GM20000 (cell line): ENCODE measurements at regions not wholly inside any gene's neighbourhood (a gene's known extent, or its start where the extent isn't known, plus 50 kb on each side); places are given as distances from the start of the nearest gene placed in this dataset.
"Not testable (repeated sequence)": the region's sequence is repeated elsewhere in the genome, so short reads cannot be mapped to it uniquely, and the experiment has no call there.

Experiments
- DNase-seq: peaks from one replicate; pipeline ENCODE4 v3.0.0; 2012; ENCODE audit warnings: low spot score
- TF ChIP-seq, protein P1 (sequence below): IDR thresholded peaks from 2 replicates; pipeline ENCODE4 v1.5.1; 2012; ENCODE audit warnings: mild to moderate bottlenecking, control low read depth; ENCODE audit errors: extremely low read depth, missing control alignments

DNA sequence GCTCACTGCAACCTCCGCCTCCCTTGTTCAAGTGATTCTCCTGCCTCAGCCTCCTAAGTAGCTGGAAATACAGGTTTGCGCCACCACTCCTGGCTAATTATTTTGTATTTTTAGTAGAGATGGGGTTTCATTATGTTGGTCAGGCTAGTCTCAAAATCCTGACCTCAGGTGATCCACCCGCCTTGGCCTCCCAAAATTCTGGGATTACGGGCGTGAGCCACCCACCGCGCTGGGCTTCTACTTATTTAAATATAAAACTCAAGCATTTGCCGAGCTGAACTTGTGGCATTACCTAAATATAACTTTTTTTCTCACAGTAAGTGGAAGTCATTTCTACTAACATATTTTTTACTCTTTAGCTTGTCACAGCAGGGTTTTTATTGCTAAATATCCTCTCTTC is 1356.3 kb upstream of the ACO1 start:
- no peak for DNase-seq
- TF ChIP-seq, protein P1, sequence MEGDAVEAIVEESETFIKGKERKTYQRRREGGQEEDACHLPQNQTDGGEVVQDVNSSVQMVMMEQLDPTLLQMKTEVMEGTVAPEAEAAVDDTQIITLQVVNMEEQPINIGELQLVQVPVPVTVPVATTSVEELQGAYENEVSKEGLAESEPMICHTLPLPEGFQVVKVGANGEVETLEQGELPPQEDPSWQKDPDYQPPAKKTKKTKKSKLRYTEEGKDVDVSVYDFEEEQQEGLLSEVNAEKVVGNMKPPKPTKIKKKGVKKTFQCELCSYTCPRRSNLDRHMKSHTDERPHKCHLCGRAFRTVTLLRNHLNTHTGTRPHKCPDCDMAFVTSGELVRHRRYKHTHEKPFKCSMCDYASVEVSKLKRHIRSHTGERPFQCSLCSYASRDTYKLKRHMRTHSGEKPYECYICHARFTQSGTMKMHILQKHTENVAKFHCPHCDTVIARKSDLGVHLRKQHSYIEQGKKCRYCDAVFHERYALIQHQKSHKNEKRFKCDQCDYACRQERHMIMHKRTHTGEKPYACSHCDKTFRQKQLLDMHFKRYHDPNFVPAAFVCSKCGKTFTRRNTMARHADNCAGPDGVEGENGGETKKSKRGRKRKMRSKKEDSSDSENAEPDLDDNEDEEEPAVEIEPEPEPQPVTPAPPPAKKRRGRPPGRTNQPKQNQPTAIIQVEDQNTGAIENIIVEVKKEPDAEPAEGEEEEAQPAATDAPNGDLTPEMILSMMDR, result no peak

DNA sequence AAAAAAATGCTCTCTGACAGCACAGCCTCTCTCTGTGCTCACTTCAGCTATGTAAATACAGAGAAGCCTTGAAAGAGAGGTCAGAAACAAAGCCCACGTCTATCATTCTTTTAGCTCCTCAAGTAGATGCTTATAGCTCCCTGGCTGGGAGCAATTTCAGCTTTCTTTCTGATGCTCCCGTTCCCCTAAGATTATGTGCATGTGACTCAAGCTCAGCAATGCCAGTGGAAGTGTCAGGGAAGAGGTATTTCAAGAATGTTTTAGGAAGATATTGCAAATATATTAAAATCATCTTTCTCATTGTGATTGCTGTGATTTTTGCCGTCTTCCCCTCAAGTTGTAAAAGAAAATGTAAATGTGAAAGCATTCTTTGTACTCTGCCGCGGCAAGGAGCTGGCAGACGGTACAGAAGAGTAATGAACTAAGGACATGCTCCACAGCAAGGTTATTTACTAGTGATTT is 1353.7 kb upstream of the ACO1 start:
- TF ChIP-seq, protein P1, result no peak
- DNase-seq, result no peak

DNA sequence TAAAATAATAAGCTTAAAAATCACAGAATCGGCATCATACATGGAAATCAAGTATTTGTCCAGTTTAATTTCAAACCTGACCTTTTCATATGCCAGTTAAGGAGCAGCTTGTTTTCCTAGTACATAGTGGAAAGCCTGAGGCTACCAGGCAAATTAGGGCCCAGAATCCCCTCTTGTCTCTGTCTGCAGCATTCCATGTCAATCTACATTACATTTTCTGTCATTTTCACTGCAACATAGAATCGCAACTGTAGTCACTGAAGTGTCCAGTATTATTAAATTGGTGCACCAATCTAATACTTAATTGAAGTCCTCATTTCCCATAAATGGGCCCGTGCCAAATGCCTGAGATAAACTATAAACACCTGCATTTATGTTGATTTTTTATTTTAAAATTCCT is 1352.2 kb upstream of the ACO1 start:
- no peak for DNase-seq
- TF ChIP-seq, protein P1, result no peak

DNA sequence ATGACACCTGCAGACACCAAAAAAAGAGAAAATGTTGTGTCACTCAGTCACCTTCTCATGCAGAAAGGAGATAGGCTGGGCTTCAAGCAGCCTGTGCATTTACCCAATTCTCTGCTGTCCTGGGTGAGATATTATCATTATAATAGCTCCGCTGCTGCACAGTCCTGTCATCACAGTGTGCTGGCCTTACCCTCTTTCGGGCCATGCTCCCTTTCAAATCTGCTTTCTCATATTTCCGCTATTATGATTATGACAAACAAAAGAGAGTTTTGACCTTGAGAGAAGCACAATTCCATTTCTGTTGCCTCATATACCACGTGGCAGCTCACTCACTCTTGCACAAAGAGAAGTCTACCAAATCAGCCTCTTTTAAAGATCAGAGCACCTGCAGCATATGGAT is 1350.1 kb upstream of the ACO1 start:
- TF ChIP-seq, protein P1, result no peak
- DNase-seq, result no peak

DNA sequence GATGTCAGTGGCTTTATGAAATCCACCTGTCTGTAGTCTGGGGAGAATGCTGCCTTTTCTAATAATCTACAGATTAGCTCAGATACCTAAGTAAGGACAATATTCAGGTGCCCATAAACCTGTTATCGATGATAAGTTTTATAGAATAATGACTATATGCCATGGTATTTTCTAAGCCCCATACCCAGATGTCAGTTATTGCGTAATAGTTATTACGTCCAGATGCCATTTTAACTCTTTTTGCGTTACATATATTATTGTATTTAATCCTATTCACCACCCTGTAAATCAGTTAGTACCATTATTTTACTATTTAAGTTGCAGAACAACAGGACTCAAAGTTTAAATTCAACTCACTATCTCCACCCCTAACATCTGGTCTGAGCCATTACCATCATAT is 1343.9 kb upstream of the ACO1 start:
- TF ChIP-seq, protein P1, result no peak
- no peak for DNase-seq

DNA sequence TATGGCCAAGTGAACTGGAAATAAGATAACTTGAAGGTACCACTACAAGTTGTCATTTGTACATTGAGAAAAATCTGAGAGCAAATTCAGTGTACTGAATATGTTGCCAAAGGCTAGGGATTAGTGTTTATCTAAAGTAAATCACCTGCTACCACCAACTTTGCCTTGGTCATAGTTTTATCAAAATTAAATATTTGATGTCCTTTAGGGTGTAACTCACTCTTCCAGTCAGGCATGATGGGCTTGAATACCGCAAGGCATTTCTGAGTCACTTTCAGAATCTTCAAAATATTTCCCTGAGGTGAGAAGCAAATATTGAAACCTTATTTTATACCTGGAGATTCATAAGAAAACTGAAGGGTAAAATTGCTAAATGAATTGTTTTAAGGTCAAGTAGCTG is 1338.6 kb upstream of the ACO1 start:
- TF ChIP-seq, protein P1, result no peak
- no peak for DNase-seq

DNA sequence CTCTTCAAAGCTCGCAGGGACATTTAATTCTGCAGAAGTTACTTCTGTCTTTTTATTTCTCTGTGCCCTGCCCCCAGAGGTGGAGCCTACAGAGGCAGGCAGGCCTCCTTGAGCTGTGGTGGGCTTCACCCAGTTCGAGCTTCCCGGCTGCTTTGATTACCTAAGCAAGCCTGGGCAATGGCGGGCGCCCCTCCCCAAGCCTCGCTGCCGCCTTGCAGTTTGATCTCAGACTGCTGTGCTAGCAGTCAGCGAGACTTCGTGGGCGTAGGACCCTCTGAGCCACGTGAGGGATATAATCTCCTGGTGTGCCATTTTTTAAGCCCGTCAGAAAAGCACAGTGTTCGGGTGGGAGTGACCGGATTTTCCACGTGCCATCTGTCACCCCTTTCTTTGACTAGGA is 1322.9 kb upstream of the ACO1 start:
- not testable (repeated sequence) for DNase-seq

DNA sequence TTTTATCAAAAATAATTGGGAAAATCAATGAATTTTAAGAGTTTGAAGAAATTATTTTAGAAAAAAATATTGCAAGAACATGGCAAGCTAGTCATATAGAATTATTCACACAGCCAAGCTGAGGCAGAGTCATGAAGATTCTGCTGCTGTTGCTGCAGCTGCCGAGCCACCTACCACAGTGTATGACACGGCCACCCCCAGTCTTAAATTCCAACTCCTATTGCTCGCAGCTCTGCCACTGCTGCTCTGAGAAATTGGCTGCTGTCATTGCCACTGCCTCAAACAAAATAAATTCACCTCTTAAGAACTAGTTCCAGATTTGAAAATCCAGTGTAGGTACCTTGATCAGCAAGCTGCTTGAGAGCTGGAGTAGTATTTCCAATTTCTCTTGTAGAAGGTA is 1318.8 kb upstream of the ACO1 start:
- TF ChIP-seq, protein P1, result no peak
- no peak for DNase-seq
